ENCODE measurements at regions not wholly inside any gene's neighbourhood (a gene's known extent, or its start where the extent isn't known, plus 50 kb on each side); places are given as distances from the start of the nearest gene placed in this dataset.

- TF ChIP-seq, protein P1, sequence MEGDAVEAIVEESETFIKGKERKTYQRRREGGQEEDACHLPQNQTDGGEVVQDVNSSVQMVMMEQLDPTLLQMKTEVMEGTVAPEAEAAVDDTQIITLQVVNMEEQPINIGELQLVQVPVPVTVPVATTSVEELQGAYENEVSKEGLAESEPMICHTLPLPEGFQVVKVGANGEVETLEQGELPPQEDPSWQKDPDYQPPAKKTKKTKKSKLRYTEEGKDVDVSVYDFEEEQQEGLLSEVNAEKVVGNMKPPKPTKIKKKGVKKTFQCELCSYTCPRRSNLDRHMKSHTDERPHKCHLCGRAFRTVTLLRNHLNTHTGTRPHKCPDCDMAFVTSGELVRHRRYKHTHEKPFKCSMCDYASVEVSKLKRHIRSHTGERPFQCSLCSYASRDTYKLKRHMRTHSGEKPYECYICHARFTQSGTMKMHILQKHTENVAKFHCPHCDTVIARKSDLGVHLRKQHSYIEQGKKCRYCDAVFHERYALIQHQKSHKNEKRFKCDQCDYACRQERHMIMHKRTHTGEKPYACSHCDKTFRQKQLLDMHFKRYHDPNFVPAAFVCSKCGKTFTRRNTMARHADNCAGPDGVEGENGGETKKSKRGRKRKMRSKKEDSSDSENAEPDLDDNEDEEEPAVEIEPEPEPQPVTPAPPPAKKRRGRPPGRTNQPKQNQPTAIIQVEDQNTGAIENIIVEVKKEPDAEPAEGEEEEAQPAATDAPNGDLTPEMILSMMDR (IDR thresholded peaks at IDR 0.05) = no peak
- TF ChIP-seq EZH2 (IDR thresholded peaks at IDR 0.05) = no peak
These were observed 239.9 kb upstream of the BTBD3 start for GRCh38 chr20:11677836-11678235.
